ENCODE measurements at regions not wholly inside any gene's neighbourhood (a gene's known extent, or its start where the extent isn't known, plus 50 kb on each side); places are given as distances from the start of the nearest gene placed in this dataset.

DNA sequence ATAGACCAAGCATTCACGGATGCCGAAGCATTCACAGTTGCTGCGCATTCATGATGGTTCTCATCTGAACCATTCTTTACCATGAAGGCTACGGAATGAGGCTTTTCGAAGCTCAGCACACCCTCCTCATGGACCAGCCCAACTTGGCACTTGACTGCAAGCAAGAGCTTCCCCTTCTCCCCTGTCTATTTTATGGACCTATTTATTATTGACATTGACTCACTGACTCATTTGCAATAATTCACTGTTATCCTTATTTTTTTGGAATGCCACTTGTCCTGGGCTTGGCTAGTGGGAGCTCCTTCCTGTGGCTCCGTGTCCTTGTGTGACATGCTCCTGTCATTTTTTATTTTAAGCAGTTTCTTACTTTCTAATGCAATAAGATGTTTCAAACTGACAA, 51.5 kb upstream of the ICE1 start:
- FAIRE-seq, result no peak
- Histone ChIP-seq H4K20me1 (ENCODE audit: control insufficient read depth, insufficient read depth) (no peaks in the 10 kb centered on the region), H3K4me2 (ENCODE audit: control insufficient read depth, insufficient read depth) (no peak overlapping the region), H3K9me3 (replicated peaks; ENCODE audit: control insufficient read depth, insufficient read depth, low read length) (no peaks in the 10 kb centered on the region), H3K79me2 (ENCODE audit: control insufficient read depth, insufficient read depth, low read length) (no peaks in the 10 kb centered on the region), H3K27me3 (replicated peaks in 1 of 2; ENCODE audit: control insufficient read depth in 2 of 2, insufficient read depth in 2 of 2, low read length in 1 of 2) (no peaks in the 10 kb centered on the region), H3K4me1 (ENCODE audit: control insufficient read depth, insufficient read depth, low read length) (no peaks in the 10 kb centered on the region), H3K27ac (ENCODE audit: control insufficient read depth, insufficient read depth) (no peak overlapping the region), H2AFZ (ENCODE audit: control insufficient read depth, low read depth, low read length) (no peak overlapping the region), H3K4me3 (no peak overlapping the region), H3K9ac (ENCODE audit: control insufficient read depth, insufficient read depth, low read length) (no peak overlapping the region), H3K36me3 (ENCODE audit: control insufficient read depth in 2 of 2, insufficient read depth in 2 of 2, low read length in 1 of 2) (no peaks in the 10 kb centered on the region)
- no peak for DNase-seq (ENCODE audit: low read depth, low spot score)
- in situ Hi-C loops (cut with MboI) (no loop called here), intact Hi-C loops (cut with micrococcal nuclease; ENCODE audit: unreplicated experiment) (no loop called here)
- SMC1A ChIA-PET (ENCODE audit: uncharacterized antibody, unreplicated experiment), result no interaction called here
- RAD21 ChIA-PET (ENCODE audit: unreplicated experiment), result no interaction called here
- CTCF ChIA-PET, result no interaction called here
- WGBS (ENCODE audit: insufficient coverage, insufficient replicate concordance, low lambda C conversion rate, missing lambda C conversion rate), result 43% methylated on average over 6 of the region's 6 CpGs
- TF ChIP-seq CEBPB (IDR thresholded peaks at IDR 0.05; ENCODE audit: borderline replicate concordance in 1 of 2, low read depth in 2 of 2, low read length in 2 of 2), result no peak
- no peak for TF ChIP-seq E2F4 (IDR thresholded peaks at IDR 0.05; ENCODE audit: low read depth, low read length)
- TF ChIP-seq PML (IDR thresholded peaks at IDR 0.05; ENCODE audit: low read length), result no peak
- no peak for TF ChIP-seq CBX5 (IDR thresholded peaks at IDR 0.05; ENCODE audit: low read depth)
- no peak for TF ChIP-seq CBFB (IDR thresholded peaks at IDR 0.05; ENCODE audit: low read depth)
- no peak for TF ChIP-seq RB1 (IDR thresholded peaks at IDR 0.05; ENCODE audit: borderline replicate concordance)
- TF ChIP-seq TCF12 (IDR thresholded peaks at IDR 0.05; ENCODE audit: low read depth, low read length), result no peak
- TF ChIP-seq CHD2 (IDR thresholded peaks at IDR 0.05; ENCODE audit: borderline replicate concordance, low read depth, low read length), result no peak
- no peak for TF ChIP-seq MTA3 (IDR thresholded peaks at IDR 0.05; ENCODE audit: borderline replicate concordance, low read length)
- TF ChIP-seq ZZZ3 (IDR thresholded peaks at IDR 0.05; ENCODE audit: control insufficient read depth, insufficient read length, low read depth), result no peak
- TF ChIP-seq TCF3 (IDR thresholded peaks at IDR 0.05; ENCODE audit: borderline replicate concordance, insufficient read depth, low read depth, low read length), result no peak
- TF ChIP-seq FOXK2 (IDR thresholded peaks at IDR 0.05), result no peak
- TF ChIP-seq, protein P1, sequence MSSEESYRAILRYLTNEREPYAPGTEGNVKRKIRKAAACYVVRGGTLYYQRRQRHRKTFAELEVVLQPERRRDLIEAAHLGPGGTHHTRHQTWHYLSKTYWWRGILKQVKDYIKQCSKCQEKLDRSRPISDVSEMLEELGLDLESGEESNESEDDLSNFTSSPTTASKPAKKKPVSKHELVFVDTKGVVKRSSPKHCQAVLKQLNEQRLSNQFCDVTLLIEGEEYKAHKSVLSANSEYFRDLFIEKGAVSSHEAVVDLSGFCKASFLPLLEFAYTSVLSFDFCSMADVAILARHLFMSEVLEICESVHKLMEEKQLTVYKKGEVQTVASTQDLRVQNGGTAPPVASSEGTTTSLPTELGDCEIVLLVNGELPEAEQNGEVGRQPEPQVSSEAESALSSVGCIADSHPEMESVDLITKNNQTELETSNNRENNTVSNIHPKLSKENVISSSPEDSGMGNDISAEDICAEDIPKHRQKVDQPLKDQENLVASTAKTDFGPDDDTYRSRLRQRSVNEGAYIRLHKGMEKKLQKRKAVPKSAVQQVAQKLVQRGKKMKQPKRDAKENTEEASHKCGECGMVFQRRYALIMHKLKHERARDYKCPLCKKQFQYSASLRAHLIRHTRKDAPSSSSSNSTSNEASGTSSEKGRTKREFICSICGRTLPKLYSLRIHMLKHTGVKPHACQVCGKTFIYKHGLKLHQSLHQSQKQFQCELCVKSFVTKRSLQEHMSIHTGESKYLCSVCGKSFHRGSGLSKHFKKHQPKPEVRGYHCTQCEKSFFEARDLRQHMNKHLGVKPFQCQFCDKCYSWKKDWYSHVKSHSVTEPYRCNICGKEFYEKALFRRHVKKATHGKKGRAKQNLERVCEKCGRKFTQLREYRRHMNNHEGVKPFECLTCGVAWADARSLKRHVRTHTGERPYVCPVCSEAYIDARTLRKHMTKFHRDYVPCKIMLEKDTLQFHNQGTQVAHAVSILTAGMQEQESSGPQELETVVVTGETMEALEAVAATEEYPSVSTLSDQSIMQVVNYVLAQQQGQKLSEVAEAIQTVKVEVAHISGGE (CRISPR knock-in tag; IDR thresholded peaks at IDR 0.05), result no peak
- no peak for ATAC-seq
- POLR2A ChIA-PET, result no interaction called here
- BruUV-seq (replicated peaks), result no TSS peak

Data from GM12878 (cell line).